ENCODE measurements at regions not wholly inside any gene's neighbourhood (a gene's known extent, or its start where the extent isn't known, plus 50 kb on each side); places are given as distances from the start of the nearest gene placed in this dataset.

DNA sequence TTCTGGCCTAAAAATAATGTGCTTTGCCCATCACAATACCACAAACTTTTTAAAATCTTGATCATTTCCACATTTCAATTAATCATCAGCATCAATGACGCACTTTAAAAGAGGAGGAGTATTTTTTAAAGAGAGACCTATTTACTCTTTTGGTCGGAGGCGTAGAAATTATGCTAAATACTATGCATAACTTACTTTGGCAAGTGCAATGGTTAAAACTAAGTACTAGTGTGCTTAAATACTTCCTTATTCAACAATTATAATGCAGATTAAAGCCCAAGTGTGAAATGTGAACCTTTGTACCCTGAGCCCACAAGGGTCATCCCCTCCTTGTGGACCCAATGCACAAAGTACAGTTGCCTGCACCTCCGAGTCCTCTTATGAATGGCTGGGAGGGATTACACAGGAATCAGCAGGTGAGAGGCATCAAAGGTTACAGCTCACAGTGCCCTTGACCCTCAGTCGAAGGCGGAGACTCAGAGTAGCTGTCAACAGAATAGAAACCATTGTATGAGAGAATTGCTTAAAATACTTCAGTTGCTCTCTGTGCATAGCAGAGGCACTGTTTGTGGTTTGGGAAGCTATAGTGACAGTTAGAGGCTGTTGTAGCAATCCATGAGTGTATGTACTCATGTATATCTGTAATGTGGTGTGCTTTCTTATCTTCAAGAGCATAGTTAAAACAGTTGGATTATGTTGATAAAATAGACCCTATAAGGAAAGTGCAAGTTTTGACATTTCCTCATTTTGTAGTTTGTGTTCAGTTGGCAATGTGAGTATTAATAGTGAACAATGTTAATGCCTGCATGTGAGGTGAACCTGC, 151.7 kb upstream of the ITGA4 start (continued):
- TF ChIP-seq ZHX2 (IDR thresholded peaks at IDR 0.05; ENCODE audit: low read depth) (no peak), ZHX2 (CRISPR knock-in tag; IDR thresholded peaks at IDR 0.05; ENCODE audit: borderline replicate concordance) (no peak), SRSF1 (optimal IDR thresholded peaks at IDR 0.05; ENCODE audit: low read depth, low read length) (no peak), ZNF543 (CRISPR knock-in tag; IDR thresholded peaks at IDR 0.05) (no peak), REL (CRISPR knock-in tag; conservative IDR thresholded peaks at IDR 0.05) (no peak), GLI4 (CRISPR knock-in tag; IDR thresholded peaks at IDR 0.05; ENCODE audit: borderline replicate concordance) (no peak), ZFP36L2 (CRISPR knock-in tag; IDR thresholded peaks at IDR 0.05) (no peak), ONECUT2 (CRISPR knock-in tag; IDR thresholded peaks at IDR 0.05) (peak; percentile 44), ZNF562 (CRISPR knock-in tag; IDR thresholded peaks at IDR 0.05; ENCODE audit: borderline replicate concordance) (no peak)
- TF ChIP-seq, protein P1, sequence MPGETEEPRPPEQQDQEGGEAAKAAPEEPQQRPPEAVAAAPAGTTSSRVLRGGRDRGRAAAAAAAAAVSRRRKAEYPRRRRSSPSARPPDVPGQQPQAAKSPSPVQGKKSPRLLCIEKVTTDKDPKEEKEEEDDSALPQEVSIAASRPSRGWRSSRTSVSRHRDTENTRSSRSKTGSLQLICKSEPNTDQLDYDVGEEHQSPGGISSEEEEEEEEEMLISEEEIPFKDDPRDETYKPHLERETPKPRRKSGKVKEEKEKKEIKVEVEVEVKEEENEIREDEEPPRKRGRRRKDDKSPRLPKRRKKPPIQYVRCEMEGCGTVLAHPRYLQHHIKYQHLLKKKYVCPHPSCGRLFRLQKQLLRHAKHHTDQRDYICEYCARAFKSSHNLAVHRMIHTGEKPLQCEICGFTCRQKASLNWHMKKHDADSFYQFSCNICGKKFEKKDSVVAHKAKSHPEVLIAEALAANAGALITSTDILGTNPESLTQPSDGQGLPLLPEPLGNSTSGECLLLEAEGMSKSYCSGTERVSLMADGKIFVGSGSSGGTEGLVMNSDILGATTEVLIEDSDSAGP (CRISPR knock-in tag; IDR thresholded peaks at IDR 0.05; ENCODE audit: borderline replicate concordance), result no peak
- TF ChIP-seq, protein P2, sequence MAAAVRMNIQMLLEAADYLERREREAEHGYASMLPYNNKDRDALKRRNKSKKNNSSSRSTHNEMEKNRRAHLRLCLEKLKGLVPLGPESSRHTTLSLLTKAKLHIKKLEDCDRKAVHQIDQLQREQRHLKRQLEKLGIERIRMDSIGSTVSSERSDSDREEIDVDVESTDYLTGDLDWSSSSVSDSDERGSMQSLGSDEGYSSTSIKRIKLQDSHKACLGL (CRISPR knock-in tag; IDR thresholded peaks at IDR 0.05), result no peak
- TF ChIP-seq, protein P3, sequence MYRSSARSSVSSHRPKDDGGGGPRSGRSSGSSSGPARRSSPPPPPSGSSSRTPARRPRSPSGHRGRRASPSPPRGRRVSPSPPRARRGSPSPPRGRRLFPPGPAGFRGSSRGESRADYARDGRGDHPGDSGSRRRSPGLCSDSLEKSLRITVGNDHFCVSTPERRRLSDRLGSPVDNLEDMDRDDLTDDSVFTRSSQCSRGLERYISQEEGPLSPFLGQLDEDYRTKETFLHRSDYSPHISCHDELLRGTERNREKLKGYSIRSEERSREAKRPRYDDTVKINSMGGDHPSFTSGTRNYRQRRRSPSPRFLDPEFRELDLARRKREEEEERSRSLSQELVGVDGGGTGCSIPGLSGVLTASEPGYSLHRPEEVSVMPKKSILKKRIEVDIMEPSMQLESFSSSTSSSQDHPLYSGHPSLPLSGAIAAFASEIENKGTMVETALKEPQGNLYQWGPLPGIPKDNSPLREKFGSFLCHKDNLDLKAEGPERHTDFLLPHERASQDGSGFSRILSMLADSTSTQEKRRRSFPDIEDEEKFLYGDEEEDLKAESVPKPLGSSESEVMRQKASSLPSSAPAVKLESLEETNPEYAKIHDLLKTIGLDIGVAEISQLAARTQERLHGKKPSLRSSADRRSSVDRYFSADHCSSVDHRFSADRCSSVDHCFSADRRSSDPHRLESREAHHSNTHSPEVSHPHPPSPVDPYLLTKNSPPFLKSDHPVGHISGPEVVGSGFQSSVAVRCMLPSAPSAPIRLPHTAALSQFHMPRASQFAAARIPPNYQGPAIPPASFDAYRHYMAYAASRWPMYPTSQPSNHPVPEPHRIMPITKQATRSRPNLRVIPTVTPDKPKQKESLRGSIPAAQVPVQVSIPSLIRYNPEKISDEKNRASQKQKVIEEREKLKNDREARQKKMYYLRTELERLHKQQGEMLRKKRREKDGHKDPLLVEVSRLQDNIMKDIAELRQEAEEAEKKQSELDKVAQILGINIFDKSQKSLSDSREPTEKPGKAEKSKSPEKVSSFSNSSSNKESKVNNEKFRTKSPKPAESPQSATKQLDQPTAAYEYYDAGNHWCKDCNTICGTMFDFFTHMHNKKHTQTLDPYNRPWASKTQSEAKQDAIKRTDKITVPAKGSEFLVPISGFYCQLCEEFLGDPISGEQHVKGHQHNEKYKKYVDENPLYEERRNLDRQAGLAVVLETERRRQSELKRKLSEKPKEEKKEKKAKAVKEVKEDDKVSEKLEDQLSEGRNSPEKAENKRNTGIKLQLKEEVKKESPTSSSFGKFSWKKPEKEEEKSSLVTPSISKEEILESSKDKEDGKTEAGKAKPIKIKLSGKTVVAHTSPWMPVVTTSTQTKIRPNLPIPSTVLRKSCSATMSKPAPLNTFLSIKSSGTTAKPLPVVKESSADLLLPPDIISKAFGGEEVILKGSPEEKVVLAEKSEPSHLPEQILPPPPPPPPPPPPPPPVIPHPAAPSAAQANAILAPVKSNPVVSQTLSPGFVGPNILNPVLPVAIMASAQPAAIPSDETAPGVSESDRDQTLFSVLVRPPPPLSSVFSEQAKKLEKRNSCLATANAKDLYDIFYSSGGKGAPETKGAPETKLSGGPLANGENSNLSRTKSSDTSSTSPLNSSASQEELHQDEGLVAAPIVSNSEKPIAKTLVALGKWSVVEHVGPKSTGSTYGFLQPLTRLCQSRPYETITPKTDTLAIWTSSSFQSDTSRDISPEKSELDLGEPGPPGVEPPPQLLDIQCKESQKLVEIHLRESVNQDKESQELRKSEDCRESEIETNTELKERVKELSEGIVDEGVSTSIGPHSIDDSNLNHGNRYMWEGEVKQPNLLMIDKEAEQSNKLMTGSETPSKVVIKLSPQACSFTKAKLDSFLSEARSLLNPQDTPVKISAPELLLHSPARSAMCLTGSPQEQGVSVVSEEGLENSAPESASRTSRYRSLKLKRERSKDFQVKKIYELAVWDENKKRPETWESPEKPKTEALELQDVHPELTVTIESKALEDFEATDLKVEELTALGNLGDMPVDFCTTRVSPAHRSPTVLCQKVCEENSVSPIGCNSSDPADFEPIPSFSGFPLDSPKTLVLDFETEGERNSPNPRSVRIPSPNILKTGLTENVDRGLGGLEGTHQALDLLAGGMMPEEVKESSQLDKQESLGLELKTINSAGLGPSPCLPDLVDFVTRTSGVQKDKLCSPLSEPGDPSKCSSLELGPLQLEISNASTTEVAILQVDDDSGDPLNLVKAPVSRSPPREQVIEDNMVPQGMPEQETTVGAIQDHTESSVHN (CRISPR knock-in tag; IDR thresholded peaks at IDR 0.05), result no peak

Measured in HepG2 (cell line).